K562 (cell line): ENCODE measurements at regions not wholly inside any gene's neighbourhood (a gene's known extent, or its start where the extent isn't known, plus 50 kb on each side); places are given as distances from the start of the nearest gene placed in this dataset.

Source experiments
- ATAC-seq: fragments of 200-7000 bp; cut with Tn5 transposase; 3 replicates; pipeline ENCODE4 v1.9.1; 2020; ENCODE audit warnings: moderate library complexity
- BruUV-seq: library from RNA; stranded (reverse); fragments of 400-500 nt; replicated peaks from 2 replicates; lab custom pipeline; 2021; lab: Mats Ljungman, UMichigan
- CTCF ChIA-PET: fragments of 300-600 bp; formaldehyde crosslinking; extraction: SDS; loops from one replicate; lab custom pipeline; 2021; ENCODE audit warnings: low intra/inter-chr PET ratio; lab: Yijun Ruan, JAX
- POLR2A ChIA-PET: fragments of 300-600, 350-650 bp; sonication (Branson Sonifier 250); formaldehyde crosslinking; extraction: SDS; loops from one replicate; lab custom pipeline; 2021; ENCODE audit warnings: antibody characterized with exemption, inconsistent platforms; lab: Yijun Ruan, JAX
- DNase-seq, 4 experiments: peaks; one replicate each; pipeline versions ENCODE4 v3.0.0 to v3.0.0-alpha.2; 2011 to 2018; ENCODE audit warnings: low spot score in 3 of 4, mixed read lengths in 3 of 4; ENCODE audit errors: extremely low read depth in 1 of 4
- FAIRE-seq: peaks from 2 replicates; lab custom pipeline; 2011; peaks lifted over from hg19 to GRCh38; lab: Jason Lieb, UNC
- H2AFZ ChIP-seq: 2 replicates; pipeline ENCODE4 v1.6.0; 2011; ENCODE audit warnings: low read depth, low read length, control low read depth, inconsistent platforms
- H3K27ac ChIP-seq: fragments of 200-600 bp; 3 replicates; pipeline ENCODE4 v1.8.0; 2011; ENCODE audit warnings: low read depth, mild to moderate bottlenecking, control low read depth, inconsistent platforms, low read length, moderate library complexity, mixed read lengths; ENCODE audit errors: extremely low read depth
- H3K27me3 ChIP-seq, 2 experiments: fragments of 300-600 bp in 1 of 2; 2 replicates in 1 of 2; 3 replicates in 1 of 2; pipeline versions ENCODE4 v1.6.0 to v1.8.0; 2011; ENCODE audit warnings: inconsistent platforms in 2 of 2, low read length in 2 of 2, mild to moderate bottlenecking in 1 of 2, mixed read lengths in 1 of 2, moderate library complexity in 1 of 2; ENCODE audit not compliant: control insufficient read depth in 2 of 2, insufficient read depth in 2 of 2
- H3K36me3 ChIP-seq: fragments of 300-600 bp; 3 replicates; pipeline ENCODE4 v1.8.0; 2011; ENCODE audit warnings: mild to moderate bottlenecking, low read length, inconsistent platforms; ENCODE audit not compliant: control insufficient read depth, insufficient read depth
- H3K4me1 ChIP-seq, 2 experiments: fragments of 200-600 bp in 1 of 2; replicated peaks in 1 of 2; 2 replicates in 1 of 2; 3 replicates in 1 of 2; pipeline versions ENCODE4 v1.5.1 to v1.8.0; 2011; ENCODE audit warnings: inconsistent platforms in 2 of 2, low read length in 2 of 2, mild to moderate bottlenecking in 1 of 2, mixed read lengths in 1 of 2, moderate library complexity in 1 of 2; ENCODE audit not compliant: control insufficient read depth in 2 of 2, insufficient read depth in 2 of 2
- H3K4me2 ChIP-seq: 2 replicates; pipeline ENCODE4 v1.6.1; 2011; ENCODE audit warnings: low read length, control low read depth, inconsistent platforms, mixed read lengths; ENCODE audit not compliant: insufficient read depth
- H3K4me3 ChIP-seq: fragments of 200-600 bp; sonication (generic), shearing (Covaris generic); 2 replicates; pipeline ENCODE4 v1.5.1; 2016; ENCODE audit warnings: control low read depth, inconsistent platforms
- H3K79me2 ChIP-seq: fragments of 200-600 bp; 3 replicates; pipeline ENCODE4 v1.8.0; 2011; ENCODE audit warnings: low read length, inconsistent platforms; ENCODE audit not compliant: control insufficient read depth, insufficient read depth
- H3K9ac ChIP-seq, 2 experiments: 2 replicates each; pipeline versions ENCODE4 v1.6.0 to v1.6.1; 2011; ENCODE audit warnings: low read depth in 2 of 2, low read length in 2 of 2, control low read depth in 1 of 2, inconsistent platforms in 1 of 2, mild to moderate bottlenecking in 1 of 2, mixed read lengths in 1 of 2; ENCODE audit not compliant: insufficient read depth in 1 of 2
- H3K9me1 ChIP-seq: one replicate; pipeline ENCODE4 v1.6.0; 2011; ENCODE audit warnings: inconsistent platforms, mild to moderate bottlenecking, low read length, moderate library complexity; ENCODE audit not compliant: control insufficient read depth, insufficient read depth
- H3K9me3 ChIP-seq: replicated peaks from 2 replicates; pipeline ENCODE4 v1.5.1; 2011; ENCODE audit warnings: low read depth, low read length, inconsistent platforms; ENCODE audit not compliant: control insufficient read depth, insufficient read depth
- H4K20me1 ChIP-seq: replicated peaks from 2 replicates; pipeline ENCODE4 v1.6.1; 2011; ENCODE audit warnings: low read length, inconsistent platforms, mixed read lengths; ENCODE audit not compliant: control insufficient read depth, insufficient read depth
- BCL6 ChIP-seq: fragments of 250-450 bp; sonication (Bioruptor Pico); IDR thresholded peaks from 2 replicates; pipeline ENCODE4 v1.4.0; 2020
- MEF2D ChIP-seq: conservative IDR thresholded peaks from 2 replicates; pipeline ENCODE4 v1.6.1; 2016; ENCODE audit warnings: low read depth, missing genetic modification characterization, missing compliant biosample characterization
- PHF8 ChIP-seq: fragments of 200-600 bp; sonication (generic); IDR thresholded peaks from 2 replicates; pipeline ENCODE4 v1.6.1; 2012; ENCODE audit warnings: mixed run types, mild to moderate bottlenecking, inconsistent platforms, low read length, moderate library complexity, borderline replicate concordance
- SRSF1 ChIP-seq: fragments of 200-400 bp; formaldehyde crosslinking; IDR thresholded peaks from 2 replicates; pipeline ENCODE4 v1.6.1; 2017; ENCODE audit warnings: mild to moderate bottlenecking, low read depth, low read length, moderate library complexity
- ZNF584 ChIP-seq: fragments of 200-800 bp; sonication (Bioruptor generic); IDR thresholded peaks from 2 replicates; pipeline ENCODE4 v1.6.1; 2016; ENCODE audit warnings: low read depth, mild to moderate bottlenecking, missing genetic modification characterization, missing compliant biosample characterization
- ZNF589 ChIP-seq: fragments of 200-800 bp; sonication (Bioruptor generic); IDR thresholded peaks from 2 replicates; pipeline ENCODE4 v1.6.1; 2016; ENCODE audit warnings: low read depth, missing genetic modification characterization, missing compliant biosample characterization
- WGBS: fragments of 100-300 bp; shearing (Covaris generic); methylation state at CpG from one replicate; pipeline ENCODE4 v1.1.6; 2016; ENCODE audit warnings: low coverage, mixed read lengths; ENCODE audit not compliant: insufficient coverage; ENCODE audit errors: missing lambda C conversion rate; 5-methylcytosine and 5-hydroxymethylcytosine counted together
- in situ Hi-C: fragments of 300-500 bp; cut with MboI; formaldehyde crosslinking; loops from 4 replicates; pipeline ENCODE4 v1.15.0; 2018; ENCODE audit warnings: inconsistent platforms, mixed read lengths
- intact Hi-C: fragments of 100-400 bp; cut with micrococcal nuclease; formaldehyde crosslinking; loops from 2 replicates; pipeline ENCODE4 v1.14.2; 2022
- TF ChIP-seq, protein P1 (sequence below): fragments of 250-450 bp; sonication (Bioruptor Pico); IDR thresholded peaks from 2 replicates; pipeline ENCODE4 v1.9.0; 2021; ENCODE audit warnings: mild to moderate bottlenecking, inconsistent platforms

DNA sequence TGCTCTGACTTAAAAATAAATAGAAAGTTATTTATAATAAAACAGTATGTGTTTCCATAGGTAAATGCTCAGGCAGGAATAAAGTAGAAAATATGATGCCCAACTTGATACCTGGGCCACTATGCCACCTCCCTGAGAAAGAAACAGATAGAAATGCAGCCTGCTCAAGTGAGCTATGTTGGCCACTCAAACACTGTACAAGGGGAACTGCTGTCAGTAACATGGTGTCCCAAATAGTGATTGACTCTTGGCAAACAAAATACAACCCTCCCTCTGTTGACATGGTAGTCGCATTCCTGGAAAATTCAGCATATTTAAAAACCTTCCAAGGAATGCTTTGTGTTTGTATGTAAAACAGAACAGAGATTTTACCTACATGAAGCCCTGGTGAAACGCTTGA, 66.9 kb upstream of the KCNE2 start:
- Histone ChIP-seq H3K79me2 (no peaks in the 10 kb centered on the region), H3K27me3 (no peaks in the 10 kb centered on the region; a peak in 1 of 5 replicates), H3K36me3 (no peaks in the 10 kb centered on the region), H3K9ac (no peak overlapping the region), H3K27ac (no peak overlapping the region), H3K9me1 (no peaks in the 10 kb centered on the region), H3K9me3 (no peaks in the 10 kb centered on the region), H3K4me1 (no peaks in the 10 kb centered on the region), H2AFZ (no peak overlapping the region), H4K20me1 (no peaks in the 10 kb centered on the region), H3K4me2 (no peak overlapping the region), H3K4me3 (no peak overlapping the region)
- in situ Hi-C loops (no loop called here), intact Hi-C loops (no loop called here)
- no TSS peak for BruUV-seq
- FAIRE-seq = no peak
- ChIA-PET POLR2A (no interaction called here), CTCF (no interaction called here)
- no peak for ATAC-seq
- TF ChIP-seq PHF8 (no peak), MEF2D (no peak), SRSF1 (no peak), ZNF589 (CRISPR knock-in tag) (no peak), ZNF584 (CRISPR knock-in tag) (no peak), BCL6 (CRISPR knock-in tag) (no peak)
- TF ChIP-seq, protein P1, sequence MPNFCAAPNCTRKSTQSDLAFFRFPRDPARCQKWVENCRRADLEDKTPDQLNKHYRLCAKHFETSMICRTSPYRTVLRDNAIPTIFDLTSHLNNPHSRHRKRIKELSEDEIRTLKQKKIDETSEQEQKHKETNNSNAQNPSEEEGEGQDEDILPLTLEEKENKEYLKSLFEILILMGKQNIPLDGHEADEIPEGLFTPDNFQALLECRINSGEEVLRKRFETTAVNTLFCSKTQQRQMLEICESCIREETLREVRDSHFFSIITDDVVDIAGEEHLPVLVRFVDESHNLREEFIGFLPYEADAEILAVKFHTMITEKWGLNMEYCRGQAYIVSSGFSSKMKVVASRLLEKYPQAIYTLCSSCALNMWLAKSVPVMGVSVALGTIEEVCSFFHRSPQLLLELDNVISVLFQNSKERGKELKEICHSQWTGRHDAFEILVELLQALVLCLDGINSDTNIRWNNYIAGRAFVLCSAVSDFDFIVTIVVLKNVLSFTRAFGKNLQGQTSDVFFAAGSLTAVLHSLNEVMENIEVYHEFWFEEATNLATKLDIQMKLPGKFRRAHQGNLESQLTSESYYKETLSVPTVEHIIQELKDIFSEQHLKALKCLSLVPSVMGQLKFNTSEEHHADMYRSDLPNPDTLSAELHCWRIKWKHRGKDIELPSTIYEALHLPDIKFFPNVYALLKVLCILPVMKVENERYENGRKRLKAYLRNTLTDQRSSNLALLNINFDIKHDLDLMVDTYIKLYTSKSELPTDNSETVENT = no peak
- no peak for DNase-seq
- WGBS = 5% methylated on average over 2 of the region's 2 CpGs
